Trophoblast cell (in vitro differentiated cells and primary cell): ENCODE measurements at regions not wholly inside any gene's neighbourhood (a gene's known extent, or its start where the extent isn't known, plus 50 kb on each side); places are given as distances from the start of the nearest gene placed in this dataset.

Experiments used
- DNase-seq, 2 donors: peaks; one replicate each; pipeline ENCODE4 v3.0.0-alpha.2; 2016
- H2AFZ ChIP-seq: 2 replicates; pipeline ENCODE4 v1.6.1; 2013; ENCODE audit warnings: low read length, moderate library complexity, mild to moderate bottlenecking; ENCODE audit not compliant: insufficient read depth, poor library complexity
- H2AK5ac ChIP-seq: 2 replicates; pipeline ENCODE4 v1.6.1; 2013; ENCODE audit warnings: mild to moderate bottlenecking, low read length
- H2BK120ac ChIP-seq: 2 replicates; pipeline ENCODE4 v1.6.1; 2013; ENCODE audit warnings: low read length, mild to moderate bottlenecking, moderate library complexity; ENCODE audit not compliant: insufficient read depth, poor library complexity
- H2BK12ac ChIP-seq: 2 replicates; pipeline ENCODE4 v1.6.1; 2013; ENCODE audit warnings: mild to moderate bottlenecking, low read length, moderate library complexity
- H2BK5ac ChIP-seq: 2 replicates; pipeline ENCODE4 v1.6.1; 2013; ENCODE audit warnings: low read length, low read depth, moderate library complexity, mild to moderate bottlenecking; ENCODE audit not compliant: poor library complexity
- H3K14ac ChIP-seq: 2 replicates; pipeline ENCODE4 v1.6.1; 2013; ENCODE audit warnings: mild to moderate bottlenecking, low read length
- H3K18ac ChIP-seq: 2 replicates; pipeline ENCODE4 v1.6.1; 2013; ENCODE audit warnings: mild to moderate bottlenecking, low read length
- H3K23ac ChIP-seq: 2 replicates; pipeline ENCODE4 v1.6.1; 2013; ENCODE audit warnings: low read length
- H3K27ac ChIP-seq: 2 replicates; pipeline ENCODE4 v1.5.1; 2013; ENCODE audit warnings: low read depth, mild to moderate bottlenecking, inconsistent platforms, low read length, moderate library complexity
- H3K27me3 ChIP-seq: 2 replicates; pipeline ENCODE4 v1.6.1; 2013; ENCODE audit warnings: inconsistent platforms, mild to moderate bottlenecking, low read length, moderate library complexity; ENCODE audit not compliant: insufficient read depth
- H3K36me3 ChIP-seq, 2 experiments: 1 replicate in 1 of 2; 2 replicates in 1 of 2; pipeline ENCODE4 v1.6.1; 2013; ENCODE audit warnings: low read length in 2 of 2, mild to moderate bottlenecking in 2 of 2, moderate library complexity in 1 of 2; ENCODE audit not compliant: insufficient read depth in 2 of 2, control insufficient read depth in 1 of 2
- H3K4ac ChIP-seq: 2 replicates; pipeline ENCODE4 v1.6.1; 2013; ENCODE audit warnings: low read depth, mild to moderate bottlenecking, low read length, moderate library complexity
- H3K4me1 ChIP-seq, 2 experiments: 1 replicate in 1 of 2; 2 replicates in 1 of 2; pipeline ENCODE4 v1.6.1; 2013; ENCODE audit warnings: low read length in 2 of 2, mild to moderate bottlenecking in 2 of 2, moderate library complexity in 1 of 2; ENCODE audit not compliant: insufficient read depth in 2 of 2, control insufficient read depth in 1 of 2
- H3K4me2 ChIP-seq: 2 replicates; pipeline ENCODE4 v1.6.1; 2013; ENCODE audit warnings: inconsistent platforms, mild to moderate bottlenecking, low read length, moderate library complexity
- H3K4me3 ChIP-seq: 2 replicates; pipeline ENCODE4 v1.5.1; 2013; ENCODE audit warnings: mild to moderate bottlenecking, low read depth, low read length, inconsistent platforms
- H3K79me1 ChIP-seq: one replicate; pipeline ENCODE4 v1.6.1; 2013; ENCODE audit warnings: low read length
- H3K79me2 ChIP-seq: 2 replicates; pipeline ENCODE4 v1.6.1; 2013; ENCODE audit warnings: low read length, mild to moderate bottlenecking; ENCODE audit not compliant: control insufficient read depth, insufficient read depth, poor library complexity
- H3K9ac ChIP-seq: 2 replicates; pipeline ENCODE4 v1.6.1; 2013; ENCODE audit warnings: mild to moderate bottlenecking, low read length
- H3K9me3 ChIP-seq: 2 replicates; pipeline ENCODE4 v1.6.1; 2013; ENCODE audit warnings: low read depth, mild to moderate bottlenecking, control low read depth, inconsistent platforms, low read length; ENCODE audit not compliant: insufficient read depth
- H4K12ac ChIP-seq: 2 replicates; pipeline ENCODE4 v1.6.1; 2013; ENCODE audit warnings: low read depth, mild to moderate bottlenecking, low read length, moderate library complexity
- H4K8ac ChIP-seq: 2 replicates; pipeline ENCODE4 v1.6.1; 2013; ENCODE audit warnings: low read depth, mild to moderate bottlenecking, low read length, moderate library complexity
- H4K91ac ChIP-seq: one replicate; pipeline ENCODE4 v1.6.1; 2013; ENCODE audit warnings: low read depth, mild to moderate bottlenecking, low read length, moderate library complexity
- WGBS: extraction: QIAGEN DNeasy Blood & Tissue Kit; methylation state at CpG from one replicate; pipeline ENCODE4 v1.1.7; 2013; ENCODE audit warnings: missing lambda C conversion rate; ENCODE audit not compliant: insufficient read length, insufficient coverage; ENCODE audit errors: extremely low coverage; 5-methylcytosine and 5-hydroxymethylcytosine counted together

- no peak overlapping the region for H3K4me3 ChIP-seq
- no peak overlapping the region for H3K4me2 ChIP-seq
- WGBS = no CpG with 5 or more reads among the region's 1 CpG
- H3K79me2 ChIP-seq = no peaks in the 10 kb centered on the region
- no peak overlapping the region for H3K27ac ChIP-seq
- no peak overlapping the region for H3K14ac ChIP-seq
- H2AFZ ChIP-seq = no peak overlapping the region
- H2BK120ac ChIP-seq = no peak overlapping the region
- no peak overlapping the region for H4K8ac ChIP-seq
- no peak overlapping the region for H3K18ac ChIP-seq
- H3K4me1 ChIP-seq = no peaks in the 10 kb centered on the region
- no peak overlapping the region for H2BK12ac ChIP-seq
- no peak overlapping the region for H4K91ac ChIP-seq
- H3K23ac ChIP-seq = no peak overlapping the region
- no peak overlapping the region for H2AK5ac ChIP-seq
- no peaks in the 10 kb centered on the region for H3K79me1 ChIP-seq
- H3K27me3 ChIP-seq = no peaks in the 10 kb centered on the region
- H2BK5ac ChIP-seq = no peak overlapping the region
- no peak for DNase-seq
- H3K36me3 ChIP-seq = no peaks in the 10 kb centered on the region
- peaks cover 1% of the 10 kb centered on the region for H3K9me3 ChIP-seq
- H3K9ac ChIP-seq = no peak overlapping the region
- no peak overlapping the region for H4K12ac ChIP-seq
- no peak overlapping the region for H3K4ac ChIP-seq
These were observed 312.2 kb upstream of the SLCO3A1 start for GRCh38 chr15:91541286-91541685.

- Histone ChIP-seq H3K23ac (no peak overlapping the region), H4K8ac (no peak overlapping the region), H3K18ac (no peak overlapping the region), H3K4ac (no peak overlapping the region), H3K27ac (no peak overlapping the region), H4K12ac (no peak overlapping the region), H3K36me3 (no peaks in the 10 kb centered on the region), H3K14ac (no peak overlapping the region), H3K9ac (no peak overlapping the region), H2AFZ (no peak overlapping the region), H3K4me3 (no peak overlapping the region), H2BK120ac (no peak overlapping the region), H4K91ac (no peak overlapping the region), H2BK5ac (no peak overlapping the region), H3K79me1 (no peaks in the 10 kb centered on the region), H3K27me3 (no peaks in the 10 kb centered on the region), H3K4me1 (no peaks in the 10 kb centered on the region), H2BK12ac (no peak overlapping the region), H2AK5ac (no peak overlapping the region), H3K79me2 (no peaks in the 10 kb centered on the region), H3K9me3 (peaks cover 1% of the 10 kb centered on the region), H3K4me2 (no peak overlapping the region)
- no CpG with 5 or more reads among the region's 3 CpGs for WGBS
- DNase-seq = no peak
These were observed 311.3 kb upstream of the SLCO3A1 start for GRCh38 chr15:91542226-91542625.

- Histone ChIP-seq H2AK5ac (no peak overlapping the region), H3K36me3 (no peaks in the 10 kb centered on the region), H3K27ac (no peak overlapping the region), H3K79me2 (no peaks in the 10 kb centered on the region), H3K4me3 (no peak overlapping the region), H2BK5ac (no peak overlapping the region), H4K91ac (no peak overlapping the region), H2BK120ac (no peak overlapping the region), H3K18ac (no peak overlapping the region), H3K14ac (no peak overlapping the region), H2AFZ (no peak overlapping the region), H3K9me3 (no peaks in the 10 kb centered on the region), H3K79me1 (no peaks in the 10 kb centered on the region), H3K27me3 (no peaks in the 10 kb centered on the region), H4K12ac (no peak overlapping the region), H3K23ac (no peak overlapping the region), H3K4ac (no peak overlapping the region), H3K4me1 (no peaks in the 10 kb centered on the region), H2BK12ac (no peak overlapping the region), H3K9ac (no peak overlapping the region), H3K4me2 (no peak overlapping the region), H4K8ac (no peak overlapping the region)
- DNase-seq = no peak
- no CpG with 5 or more reads among the region's 3 CpGs for WGBS
These were observed 306.2 kb upstream of the SLCO3A1 start for GRCh38 chr15:91547356-91547755.

GRCh38 chr15:91548549-91548948 lies 305.0 kb upstream of the SLCO3A1 start:
- no peak overlapping the region for H2BK12ac ChIP-seq

More at GRCh38 chr15:91548549-91548948, 305.0 kb upstream of the SLCO3A1 start:
- Histone ChIP-seq H4K8ac (no peak overlapping the region), H3K14ac (no peak overlapping the region), H2BK5ac (no peak overlapping the region), H3K4ac (no peak overlapping the region), H3K27ac (no peak overlapping the region), H3K79me1 (no peaks in the 10 kb centered on the region), H3K23ac (no peak overlapping the region), H3K4me1 (no peaks in the 10 kb centered on the region), H2AFZ (no peak overlapping the region), H3K9me3 (no peaks in the 10 kb centered on the region), H3K9ac (no peak overlapping the region), H3K4me2 (no peak overlapping the region), H3K27me3 (no peaks in the 10 kb centered on the region), H3K36me3 (no peaks in the 10 kb centered on the region), H3K79me2 (no peaks in the 10 kb centered on the region), H4K91ac (no peak overlapping the region), H4K12ac (no peak overlapping the region), H2AK5ac (no peak overlapping the region), H3K4me3 (no peak overlapping the region), H3K18ac (no peak overlapping the region), H2BK120ac (no peak overlapping the region)
- no peak for DNase-seq
- WGBS = no CpG with 5 or more reads among the region's 4 CpGs
